ENCODE measurements at regions not wholly inside any gene's neighbourhood (a gene's known extent, or its start where the extent isn't known, plus 50 kb on each side); places are given as distances from the start of the nearest gene placed in this dataset.

- no peaks in the 10 kb centered on the region for H3K9me3 ChIP-seq
- H3K4me1 ChIP-seq = peaks cover 9% of the 10 kb centered on the region
- no peaks in the 10 kb centered on the region for H3K27me3 ChIP-seq
- no peak overlapping the region for H3K4me3 ChIP-seq (ENCODE audit: low read depth, low read length)
- TF ChIP-seq, protein P1, sequence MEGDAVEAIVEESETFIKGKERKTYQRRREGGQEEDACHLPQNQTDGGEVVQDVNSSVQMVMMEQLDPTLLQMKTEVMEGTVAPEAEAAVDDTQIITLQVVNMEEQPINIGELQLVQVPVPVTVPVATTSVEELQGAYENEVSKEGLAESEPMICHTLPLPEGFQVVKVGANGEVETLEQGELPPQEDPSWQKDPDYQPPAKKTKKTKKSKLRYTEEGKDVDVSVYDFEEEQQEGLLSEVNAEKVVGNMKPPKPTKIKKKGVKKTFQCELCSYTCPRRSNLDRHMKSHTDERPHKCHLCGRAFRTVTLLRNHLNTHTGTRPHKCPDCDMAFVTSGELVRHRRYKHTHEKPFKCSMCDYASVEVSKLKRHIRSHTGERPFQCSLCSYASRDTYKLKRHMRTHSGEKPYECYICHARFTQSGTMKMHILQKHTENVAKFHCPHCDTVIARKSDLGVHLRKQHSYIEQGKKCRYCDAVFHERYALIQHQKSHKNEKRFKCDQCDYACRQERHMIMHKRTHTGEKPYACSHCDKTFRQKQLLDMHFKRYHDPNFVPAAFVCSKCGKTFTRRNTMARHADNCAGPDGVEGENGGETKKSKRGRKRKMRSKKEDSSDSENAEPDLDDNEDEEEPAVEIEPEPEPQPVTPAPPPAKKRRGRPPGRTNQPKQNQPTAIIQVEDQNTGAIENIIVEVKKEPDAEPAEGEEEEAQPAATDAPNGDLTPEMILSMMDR (IDR thresholded peaks at IDR 0.05; ENCODE audit: low read depth, low read length) = no peak
- DNase-seq = no peak
- no peaks in the 10 kb centered on the region for H3K36me3 ChIP-seq
Measured at GRCh38 chr10:78924319-78925003, 144.3 kb upstream of the ZMIZ1 start.

- H3K4me3 ChIP-seq (ENCODE audit: low read depth, low read length) = no peak overlapping the region
- TF ChIP-seq, protein P1 (IDR thresholded peaks at IDR 0.05; ENCODE audit: low read depth, low read length) = no peak
- DNase-seq = no peak
- no peaks in the 10 kb centered on the region for H3K36me3 ChIP-seq
- no peaks in the 10 kb centered on the region for H3K27me3 ChIP-seq
- H3K4me1 ChIP-seq = peaks cover 9% of the 10 kb centered on the region
- H3K9me3 ChIP-seq = no peaks in the 10 kb centered on the region
Measured at GRCh38 chr10:78925275-78925674, 143.5 kb upstream of the ZMIZ1 start.

DNA sequence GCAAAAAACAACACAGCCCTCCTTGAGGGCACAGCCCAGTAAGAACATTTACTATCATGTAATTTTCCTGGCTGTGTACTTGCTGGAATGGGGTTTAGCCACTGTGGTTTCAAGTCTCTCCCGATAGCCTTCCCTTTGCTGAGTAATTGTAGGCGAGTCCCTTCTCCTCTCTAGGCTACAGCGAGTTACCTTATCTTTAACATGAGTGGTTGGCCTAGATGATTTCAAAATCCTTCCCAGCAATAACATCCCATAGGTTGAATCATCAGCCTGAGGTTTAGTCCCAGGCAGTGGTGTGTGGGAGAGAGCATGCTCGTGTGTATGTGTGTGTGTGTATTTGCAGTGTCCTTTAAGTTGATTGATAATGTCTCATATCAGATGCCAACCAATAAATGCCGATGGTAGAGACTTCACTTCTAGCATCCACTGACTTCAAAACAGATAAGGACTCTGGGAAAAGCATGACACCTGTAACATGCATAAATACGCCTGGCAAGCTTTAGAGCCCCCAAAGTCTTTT is 142.9 kb upstream of the ZMIZ1 start:
- H3K36me3 ChIP-seq = no peaks in the 10 kb centered on the region
- TF ChIP-seq, protein P1 (IDR thresholded peaks at IDR 0.05; ENCODE audit: low read depth, low read length) = no peak
- no peak overlapping the region for H3K4me3 ChIP-seq (ENCODE audit: low read depth, low read length)
- peaks cover 11% of the 10 kb centered on the region for H3K4me1 ChIP-seq
- H3K27me3 ChIP-seq = no peaks in the 10 kb centered on the region
- no peaks in the 10 kb centered on the region for H3K9me3 ChIP-seq
- DNase-seq = no peak

DNA sequence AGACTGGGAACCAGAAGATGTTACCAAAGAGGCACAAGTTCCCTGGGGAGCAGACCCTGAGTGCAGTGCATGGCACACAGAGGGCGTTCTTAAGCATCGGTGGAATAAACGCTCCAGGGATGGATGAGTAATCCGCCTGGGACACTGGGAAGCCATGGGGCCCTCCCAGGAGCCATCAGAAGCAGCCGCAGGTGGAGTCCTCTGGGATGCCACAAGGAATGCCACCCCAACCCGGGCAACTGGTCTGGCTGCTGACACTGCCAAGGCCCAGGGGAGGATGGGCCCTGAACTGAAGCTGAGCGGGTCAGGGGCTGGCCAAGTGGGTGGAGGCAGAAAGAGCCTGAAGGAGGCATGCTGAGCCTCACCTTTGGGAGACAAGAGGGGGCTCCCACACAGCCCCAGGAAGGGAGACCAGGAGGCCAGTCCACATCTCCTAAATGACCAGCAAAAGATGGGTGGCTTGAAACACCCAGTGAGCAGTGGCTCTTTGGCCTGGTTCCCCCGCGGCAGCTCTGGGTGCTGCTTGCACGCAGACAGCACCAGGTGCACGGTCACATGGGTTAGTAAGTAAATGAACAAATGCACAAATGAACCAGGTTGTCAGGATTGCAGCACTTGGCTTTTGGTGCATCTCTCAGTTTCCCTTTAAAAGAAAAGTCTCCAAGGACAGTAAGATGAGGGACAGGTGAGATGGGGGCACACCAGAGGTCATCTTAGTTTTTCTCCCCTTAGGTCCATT is 141.3 kb upstream of the ZMIZ1 start:
- Histone ChIP-seq H3K27me3 (no peaks in the 10 kb centered on the region), H3K4me3 (ENCODE audit: low read depth, low read length) (no peak overlapping the region), H3K9me3 (no peaks in the 10 kb centered on the region), H3K4me1 (peaks cover 23% of the 10 kb centered on the region), H3K36me3 (no peaks in the 10 kb centered on the region)
- TF ChIP-seq, protein P1 (IDR thresholded peaks at IDR 0.05; ENCODE audit: low read depth, low read length) = no peak
- DNase-seq = no peak

DNA sequence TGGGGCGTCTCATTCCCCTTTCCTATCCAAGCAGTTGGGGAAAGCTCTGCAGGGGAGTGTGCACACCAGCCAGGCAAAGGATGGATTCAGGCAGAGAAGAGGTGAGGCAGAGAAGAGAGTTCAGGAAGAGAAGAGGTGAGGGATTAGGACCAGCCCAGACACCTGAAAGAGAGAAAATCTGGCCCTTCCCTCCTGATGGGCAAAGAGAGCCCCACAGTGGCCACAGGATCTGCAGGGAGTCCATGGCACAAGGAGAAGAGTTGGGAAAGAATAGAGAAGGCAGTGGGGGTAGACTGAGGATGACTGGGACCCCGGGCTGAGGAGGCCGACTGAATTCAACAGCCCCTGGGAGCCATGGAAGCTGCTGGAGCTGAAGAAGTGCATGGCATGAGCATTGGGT is 140.4 kb upstream of the ZMIZ1 start:
- TF ChIP-seq, protein P1 (IDR thresholded peaks at IDR 0.05; ENCODE audit: low read depth, low read length) = no peak
- Histone ChIP-seq H3K9me3 (no peaks in the 10 kb centered on the region), H3K27me3 (no peaks in the 10 kb centered on the region), H3K4me1 (peaks cover 23% of the 10 kb centered on the region), H3K36me3 (no peaks in the 10 kb centered on the region), H3K4me3 (ENCODE audit: low read depth, low read length) (no peak overlapping the region)
- no peak for DNase-seq

- Histone ChIP-seq H3K4me3 (ENCODE audit: low read depth, low read length) (no peak overlapping the region), H3K4me1 (peaks cover 18% of the 10 kb centered on the region), H3K27me3 (no peaks in the 10 kb centered on the region), H3K36me3 (no peaks in the 10 kb centered on the region), H3K9me3 (no peaks in the 10 kb centered on the region)
- TF ChIP-seq, protein P1 (IDR thresholded peaks at IDR 0.05; ENCODE audit: low read depth, low read length) = no peak
- no peak for DNase-seq
Measured at GRCh38 chr10:78929541-78929940, 139.2 kb upstream of the ZMIZ1 start.
